ENCODE measurements at regions not wholly inside any gene's neighbourhood (a gene's known extent, or its start where the extent isn't known, plus 50 kb on each side); places are given as distances from the start of the nearest gene placed in this dataset.

DNA sequence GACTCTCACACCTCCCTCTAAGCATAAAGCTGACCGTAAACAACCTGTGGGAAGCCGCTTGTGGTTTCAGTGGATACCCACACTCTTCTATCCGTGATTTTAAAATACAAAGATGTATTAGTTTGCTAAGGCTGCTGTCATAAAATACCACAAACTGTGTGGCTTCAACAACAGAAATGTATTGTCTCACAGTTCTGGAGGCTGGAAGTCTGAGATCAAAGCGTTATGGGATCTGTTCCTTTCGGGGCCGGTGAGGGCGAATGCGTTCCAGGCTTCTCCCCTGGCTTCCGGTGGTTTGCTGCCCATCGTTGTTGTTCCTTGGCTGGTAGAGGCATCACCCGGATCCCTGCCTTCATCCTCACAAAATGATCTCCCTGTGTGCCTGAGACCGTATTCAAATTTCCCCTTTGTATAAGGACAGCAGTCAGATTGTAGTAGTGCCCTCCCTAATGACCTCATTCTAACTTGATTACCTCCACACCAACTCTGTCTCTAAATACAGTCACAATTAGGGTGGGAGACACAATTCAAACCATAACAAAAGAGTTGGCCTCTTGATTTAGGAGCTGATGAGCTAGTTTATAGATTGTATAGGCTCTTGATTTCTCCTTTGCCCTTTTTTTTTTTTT is 210.6 kb upstream of the SOX4 start:
- DNase-seq = peak; percentile 52

DNA sequence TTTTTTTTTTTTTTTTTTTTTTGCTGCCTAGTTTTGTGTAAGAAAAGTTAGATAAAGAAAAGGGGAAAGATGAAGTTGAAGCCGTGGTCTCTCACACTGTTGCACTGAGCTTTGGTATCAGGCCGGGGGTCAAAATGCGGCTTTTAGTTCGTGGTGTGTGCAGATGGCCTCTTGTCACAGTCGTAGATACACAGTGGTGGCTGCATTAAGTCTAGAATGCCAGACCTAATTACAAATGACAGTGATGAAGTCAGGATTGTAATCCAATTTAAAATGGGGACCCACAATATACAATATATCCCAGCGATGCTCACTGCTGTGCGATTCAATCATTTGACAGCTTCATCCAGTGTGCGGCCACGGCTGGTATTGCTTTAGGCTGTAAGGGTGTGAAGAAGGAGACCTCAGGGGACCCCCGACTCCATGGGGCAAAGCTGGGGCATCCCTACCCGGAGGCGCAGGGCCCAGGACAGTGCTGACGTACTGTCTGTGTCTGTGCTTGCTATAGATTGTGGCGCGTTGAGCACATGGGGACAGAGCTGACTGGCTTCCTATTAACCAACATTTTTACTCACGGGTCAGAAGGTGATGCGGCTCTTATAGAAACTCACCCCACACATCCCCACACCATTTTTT is 210.0 kb upstream of the SOX4 start:
- peak; percentile 54 for DNase-seq

DNA sequence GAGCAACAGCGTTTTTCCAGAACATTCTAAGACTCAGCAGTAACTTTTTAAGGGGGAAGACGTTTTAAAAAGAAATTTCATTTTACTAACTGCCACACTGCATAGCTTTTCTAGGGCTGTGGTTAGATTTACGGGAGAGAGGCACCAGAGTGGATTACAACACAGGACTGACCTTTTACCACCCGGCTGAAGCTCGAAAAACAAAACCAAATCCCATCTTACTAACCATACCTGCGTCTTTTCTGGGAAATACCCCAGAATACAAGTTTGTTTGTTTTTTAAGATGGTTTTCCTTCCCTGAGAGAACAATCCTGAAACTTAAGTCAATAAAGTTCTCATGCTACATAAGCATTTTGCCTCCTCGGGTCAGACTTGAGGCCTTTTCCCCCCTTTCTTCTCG is 209.3 kb upstream of the SOX4 start:
- DNase-seq = peak; percentile 54

DNA sequence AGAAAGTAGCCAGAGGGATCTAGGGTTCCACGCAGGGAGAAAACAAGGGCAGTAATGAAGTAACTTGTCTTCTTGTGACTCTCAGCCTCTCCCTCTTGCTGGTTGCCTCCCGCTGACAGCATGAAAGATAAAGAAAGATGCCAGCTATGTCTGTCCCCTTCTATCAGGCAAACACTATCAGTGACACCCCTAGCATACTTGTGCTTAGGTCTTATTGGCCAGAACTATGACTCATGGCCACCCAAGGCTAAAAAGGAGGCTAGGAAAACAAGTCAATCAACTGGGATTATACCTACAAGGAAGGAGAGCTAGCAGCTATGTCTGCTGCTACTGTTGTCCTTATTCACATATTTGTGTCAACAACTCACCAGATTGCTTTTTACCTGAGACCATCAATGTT is 206.8 kb upstream of the SOX4 start:
- no peak for DNase-seq

DNA sequence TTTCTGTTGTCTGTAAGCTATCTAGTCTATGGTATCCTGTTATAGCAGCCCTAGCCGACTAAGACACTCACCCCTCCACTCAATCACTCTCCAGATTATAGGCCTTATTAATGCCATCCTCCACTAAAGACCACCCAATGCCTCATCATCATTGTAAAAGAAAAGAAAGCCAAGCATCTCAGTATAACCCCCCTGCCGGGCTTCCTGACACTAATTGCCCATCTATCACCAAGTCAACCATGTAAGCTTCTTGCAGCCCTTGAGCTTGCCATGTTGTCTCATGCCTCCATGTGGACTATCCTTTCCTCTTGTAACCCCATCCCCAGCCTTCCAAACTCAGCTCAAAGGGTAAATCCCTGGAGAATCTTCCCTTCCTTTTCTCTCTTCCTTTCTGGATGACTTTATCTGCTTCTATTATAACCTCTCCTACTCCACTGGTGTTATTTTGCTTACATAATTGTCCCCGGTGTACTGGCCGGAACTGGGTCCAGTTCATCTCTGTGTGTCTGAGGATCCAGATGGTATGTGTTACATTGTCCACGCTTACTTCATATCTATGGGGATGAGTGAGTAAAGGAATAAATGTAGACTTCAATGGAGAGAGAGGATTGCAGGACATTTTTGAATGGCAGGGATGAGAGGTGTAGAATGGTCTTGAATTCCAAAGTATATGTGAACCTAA is 202.9 kb upstream of the SOX4 start:
- DNase-seq = no peak

DNA sequence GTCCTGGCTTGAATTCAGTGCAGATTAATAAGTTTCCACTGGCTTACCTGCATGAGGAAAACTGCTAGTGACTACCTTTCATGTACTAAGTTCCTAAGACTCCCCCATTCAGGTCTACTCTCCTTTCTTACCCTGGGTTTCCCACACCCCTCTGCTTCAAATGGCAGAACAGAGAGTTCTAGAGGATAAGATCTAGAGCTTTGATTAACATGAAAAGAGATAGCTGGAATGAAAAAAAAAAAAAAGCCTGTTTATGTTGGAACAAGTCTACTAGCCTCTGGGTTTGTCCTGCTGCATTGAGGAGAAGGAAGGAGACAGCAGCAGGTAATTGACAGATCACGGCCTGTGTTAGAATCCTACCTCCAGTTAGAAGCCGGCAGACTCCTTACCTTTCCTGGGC is 201.4 kb upstream of the SOX4 start:
- no peak for DNase-seq

DNA sequence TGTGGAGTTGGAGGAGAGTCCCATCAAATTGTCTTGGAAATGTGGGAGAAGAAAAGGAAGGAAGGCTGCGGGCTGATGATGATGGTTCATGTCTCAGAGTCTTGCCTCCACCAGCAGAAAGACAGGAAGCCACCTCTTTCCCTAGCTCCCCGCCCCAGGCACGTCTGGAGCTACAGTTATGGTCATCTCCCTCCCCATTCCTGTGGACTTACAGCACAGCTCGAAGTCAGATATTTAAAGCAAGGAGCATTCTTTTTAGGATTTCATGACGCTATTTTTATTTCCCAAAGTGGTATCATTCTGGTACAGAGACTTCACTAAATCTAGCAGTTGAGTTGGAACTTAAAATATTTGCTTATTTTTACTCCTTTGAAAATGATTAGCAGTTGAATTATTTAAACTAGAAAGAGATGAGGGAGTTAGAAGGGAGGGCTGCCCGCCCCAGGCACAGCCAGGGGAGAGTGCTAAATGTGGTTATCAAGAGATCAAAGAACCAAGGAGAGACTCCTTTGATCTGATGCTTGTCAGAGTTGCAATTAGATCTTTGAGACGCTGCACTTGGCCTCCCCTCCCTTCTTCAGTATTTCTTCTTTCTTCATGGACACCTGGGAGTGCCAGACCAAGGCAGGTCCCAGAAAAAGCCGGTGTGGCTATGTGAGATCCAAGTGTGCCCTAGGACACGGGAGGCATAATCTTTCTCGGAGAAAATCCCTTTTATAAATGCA is 199.9 kb upstream of the SOX4 start:
- no peak for DNase-seq

DNA sequence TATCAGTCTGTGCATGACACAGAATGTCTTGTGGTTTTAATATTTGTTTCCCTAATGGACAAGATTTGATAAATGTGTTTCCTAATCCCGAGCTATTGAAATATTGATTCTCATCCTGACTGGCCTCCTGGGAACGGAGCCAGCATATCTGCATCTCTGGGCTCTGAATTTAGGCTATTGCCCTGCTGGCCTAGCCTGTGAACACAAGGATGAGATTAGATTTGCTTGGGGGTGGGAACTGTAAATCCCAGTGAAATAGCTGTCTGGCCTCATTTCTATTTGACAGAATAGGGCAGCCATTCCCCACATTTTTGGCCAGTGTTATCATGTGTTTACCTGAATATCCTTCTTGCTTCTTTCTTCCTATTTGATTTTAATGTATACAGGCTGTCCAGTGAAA is 198.4 kb upstream of the SOX4 start:
- no peak for DNase-seq

DNA sequence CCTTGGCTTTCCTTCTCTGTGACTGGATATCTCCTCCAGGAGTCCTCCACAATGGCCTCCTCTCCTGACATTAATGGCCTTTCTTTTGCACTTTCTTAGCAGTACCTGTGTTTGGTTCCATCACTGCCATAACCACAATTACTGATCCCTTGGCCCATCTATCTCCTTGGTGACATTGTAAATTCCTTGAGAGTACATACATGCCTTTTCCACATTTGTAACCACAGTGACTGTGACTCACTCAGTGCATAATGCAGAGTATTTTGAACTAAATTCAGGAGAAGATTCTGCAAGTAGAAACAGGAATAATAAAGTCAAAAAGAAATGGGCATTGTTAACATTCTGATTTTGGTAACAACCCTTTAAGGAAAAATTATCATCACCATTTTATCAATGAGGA is 197.2 kb upstream of the SOX4 start:
- DNase-seq = no peak

DNA sequence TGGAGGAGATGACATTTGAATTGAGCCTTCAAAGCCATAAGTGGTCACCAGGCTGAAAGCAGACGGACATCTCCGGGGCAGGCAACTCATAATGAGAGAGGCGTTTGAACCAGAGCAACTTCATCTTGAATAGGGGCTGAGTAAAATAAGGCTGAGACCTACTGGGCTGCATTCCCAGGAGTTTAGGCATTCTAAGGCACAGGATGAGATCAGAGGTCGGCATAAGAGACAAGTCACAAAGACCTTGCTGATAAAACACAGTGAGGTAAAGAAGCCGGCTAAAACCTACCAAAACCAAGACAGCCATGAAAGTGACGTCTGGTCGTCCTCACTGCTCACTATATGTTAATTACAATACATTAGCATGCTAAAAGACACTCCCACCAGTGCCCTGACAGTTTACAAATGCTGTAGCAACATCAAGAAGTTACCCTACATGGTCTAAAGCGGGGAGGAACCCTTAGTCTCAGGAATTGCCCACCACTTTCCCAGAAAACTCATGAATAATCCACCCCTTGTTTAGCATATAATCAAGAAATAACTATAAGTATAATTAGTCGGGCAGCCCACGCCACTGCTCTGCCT is 194.7 kb upstream of the SOX4 start:
- DNase-seq = no peak

DNA sequence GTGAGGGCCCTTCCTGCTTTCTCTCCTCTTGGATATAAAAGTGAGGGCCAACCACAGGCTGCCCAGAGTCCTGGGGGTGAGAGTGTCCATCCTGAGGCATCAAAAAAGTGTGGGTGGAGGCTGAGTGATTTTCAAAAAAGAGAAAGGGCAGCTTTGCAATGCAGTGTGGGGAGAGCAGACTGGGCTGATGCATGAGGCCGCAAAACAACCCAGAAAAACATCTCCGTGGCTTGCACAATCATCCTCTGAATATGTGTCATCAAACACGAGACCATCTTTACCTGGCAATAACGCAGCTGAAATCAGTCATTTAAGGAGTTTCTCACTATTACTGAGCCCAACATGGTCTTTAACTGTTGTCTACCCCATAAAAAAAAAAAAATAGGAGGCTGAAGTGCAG is 191.2 kb upstream of the SOX4 start:
- peak; percentile 50 for DNase-seq

DNA sequence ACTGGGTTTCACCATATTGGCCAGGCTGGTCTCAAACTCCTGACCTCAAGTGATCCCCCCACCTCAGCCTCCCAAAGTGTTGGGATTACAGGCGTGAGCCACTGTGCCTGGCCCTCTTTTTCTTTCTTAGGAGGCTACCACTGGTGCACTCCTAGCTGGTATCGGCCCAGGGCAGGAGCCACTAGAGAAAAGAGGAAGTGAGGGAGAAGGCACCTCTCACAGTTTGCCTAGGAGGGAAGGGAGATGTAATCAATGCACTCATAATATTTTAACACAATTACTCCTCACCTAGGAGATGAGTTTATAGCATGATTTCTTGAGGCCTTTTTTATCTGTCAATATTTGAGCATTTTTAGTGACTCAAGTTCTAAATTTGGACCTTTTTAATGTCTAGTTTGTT is 189.0 kb upstream of the SOX4 start:
- peak; percentile 69 for DNase-seq

DNA sequence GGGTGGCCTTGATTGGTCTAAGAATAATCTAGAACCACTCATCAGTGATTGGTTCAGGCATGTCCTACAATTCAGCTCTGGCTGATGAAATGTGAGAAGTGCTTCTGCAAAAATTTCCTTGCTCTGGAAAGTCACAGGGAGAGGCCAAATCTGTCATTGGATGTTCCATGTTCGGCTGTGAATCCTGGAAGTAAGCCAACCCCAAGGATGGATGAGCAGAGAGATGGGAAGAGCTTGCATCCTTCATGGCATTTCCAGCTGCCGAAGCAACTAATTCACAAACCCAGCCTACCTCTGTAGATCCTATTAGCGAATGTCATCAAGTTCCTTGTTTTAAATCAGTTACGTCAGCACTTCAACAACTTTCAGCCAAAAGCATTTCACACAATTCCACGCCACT is 187.2 kb upstream of the SOX4 start:
- DNase-seq = no peak

DNA sequence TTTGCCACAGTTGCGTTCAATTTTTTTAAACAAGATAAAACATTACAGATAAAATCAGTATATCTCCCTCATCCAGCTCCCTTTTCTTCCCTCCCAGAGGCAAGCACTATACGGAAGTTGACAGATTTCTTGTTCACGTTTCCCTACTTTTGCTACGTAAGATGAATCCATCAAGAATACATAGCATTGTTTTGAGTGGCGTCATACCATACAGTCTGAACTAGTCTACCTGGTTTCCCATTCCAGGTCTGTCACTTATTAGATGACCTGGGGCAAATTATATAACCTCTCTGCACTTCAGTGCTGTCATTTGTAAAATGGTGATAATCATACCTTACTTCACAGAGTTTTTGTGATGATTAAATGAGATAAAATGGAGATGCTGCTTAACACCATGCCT is 184.3 kb upstream of the SOX4 start:
- DNase-seq = no peak

DNA sequence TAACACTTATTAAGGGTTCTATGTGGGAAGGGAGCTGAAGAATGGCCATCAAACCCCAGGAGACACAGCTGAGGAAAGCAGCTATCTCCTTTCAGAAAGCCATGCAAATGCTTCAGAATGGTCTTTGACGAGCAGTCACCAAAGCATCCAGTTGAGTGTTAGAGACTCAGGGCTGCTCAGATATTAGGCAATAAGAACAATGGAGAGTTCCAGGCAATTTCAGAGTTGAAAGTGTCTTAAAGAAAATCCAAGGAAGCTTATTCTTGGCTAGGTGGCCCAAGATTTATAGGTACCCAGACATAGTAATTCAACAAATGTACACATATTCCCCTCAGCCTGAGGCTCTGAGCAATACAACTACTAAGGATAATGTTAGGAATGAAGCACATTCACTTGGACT is 180.1 kb upstream of the SOX4 start:
- no peak for DNase-seq

DNA sequence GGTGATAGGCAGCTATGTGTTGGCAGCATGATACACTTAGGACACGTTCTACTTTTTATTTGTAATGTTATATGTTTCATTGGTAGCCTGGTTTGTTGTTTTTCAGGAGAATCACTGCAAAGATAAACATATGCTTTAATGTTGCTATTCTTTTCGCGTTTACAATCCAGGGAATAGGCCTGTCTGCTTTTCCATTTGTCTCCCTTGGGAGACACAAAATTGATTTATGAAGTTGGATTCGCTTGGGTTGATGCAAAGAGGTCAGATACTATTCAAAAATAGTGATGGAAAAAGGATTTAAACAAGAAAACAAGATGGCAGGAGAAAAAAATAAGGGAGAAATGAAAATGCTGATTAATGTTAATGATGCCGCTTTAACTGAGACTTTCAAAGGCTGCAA is 179.5 kb upstream of the SOX4 start:
- DNase-seq = no peak

DNA sequence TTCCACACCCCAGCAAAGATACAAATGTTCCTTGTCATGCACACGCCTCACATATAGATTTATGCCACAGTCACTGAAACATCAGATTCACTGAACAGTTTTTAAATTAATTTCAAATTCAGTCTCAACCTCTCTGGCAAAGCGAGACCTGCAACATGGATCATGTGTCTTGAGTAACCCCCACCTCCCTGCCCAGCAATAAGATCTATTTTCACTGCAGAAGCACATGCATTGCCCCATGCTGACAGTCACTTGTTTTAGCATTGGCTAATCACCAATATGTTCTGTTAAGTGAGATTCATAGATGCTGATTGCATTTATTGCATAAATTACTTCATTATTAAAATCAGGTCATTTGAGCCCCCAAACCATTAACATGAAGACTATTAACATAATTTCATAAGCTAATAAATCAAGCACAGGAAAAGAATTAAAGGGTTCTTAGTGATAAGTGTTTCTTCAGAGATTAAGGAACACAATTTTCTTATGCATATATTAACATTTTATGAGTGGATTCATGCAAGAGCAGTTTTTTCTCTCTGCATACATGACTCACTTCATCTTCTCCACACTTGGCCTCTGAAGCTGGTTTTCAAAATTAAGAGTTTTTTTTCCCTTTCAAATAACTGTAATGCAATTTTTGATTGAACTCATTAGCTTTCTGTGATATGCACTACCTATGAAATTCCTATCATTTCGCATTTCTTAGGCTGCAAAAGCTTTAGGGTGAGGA is 173.2 kb upstream of the SOX4 start:
- DNase-seq = no peak

DNA sequence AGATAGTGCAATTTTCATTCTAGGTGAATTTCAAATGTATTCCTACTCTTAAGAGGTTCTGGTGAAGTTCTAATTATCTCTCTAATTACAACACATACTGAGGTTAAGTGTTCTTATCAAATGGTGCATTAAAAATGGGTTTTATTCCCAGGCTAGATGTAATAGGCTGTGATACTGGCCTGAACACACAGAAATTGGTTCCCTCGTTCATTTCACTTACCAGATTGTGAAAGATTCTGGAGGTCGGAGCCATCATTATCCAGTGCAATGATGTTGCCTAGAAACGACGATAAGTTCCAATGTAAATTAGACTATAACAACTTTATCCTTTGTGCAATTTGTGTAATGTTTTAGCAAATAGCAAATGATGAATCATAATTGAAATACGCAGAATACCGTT is 172.6 kb upstream of the SOX4 start:
- no peak for DNase-seq

DNA sequence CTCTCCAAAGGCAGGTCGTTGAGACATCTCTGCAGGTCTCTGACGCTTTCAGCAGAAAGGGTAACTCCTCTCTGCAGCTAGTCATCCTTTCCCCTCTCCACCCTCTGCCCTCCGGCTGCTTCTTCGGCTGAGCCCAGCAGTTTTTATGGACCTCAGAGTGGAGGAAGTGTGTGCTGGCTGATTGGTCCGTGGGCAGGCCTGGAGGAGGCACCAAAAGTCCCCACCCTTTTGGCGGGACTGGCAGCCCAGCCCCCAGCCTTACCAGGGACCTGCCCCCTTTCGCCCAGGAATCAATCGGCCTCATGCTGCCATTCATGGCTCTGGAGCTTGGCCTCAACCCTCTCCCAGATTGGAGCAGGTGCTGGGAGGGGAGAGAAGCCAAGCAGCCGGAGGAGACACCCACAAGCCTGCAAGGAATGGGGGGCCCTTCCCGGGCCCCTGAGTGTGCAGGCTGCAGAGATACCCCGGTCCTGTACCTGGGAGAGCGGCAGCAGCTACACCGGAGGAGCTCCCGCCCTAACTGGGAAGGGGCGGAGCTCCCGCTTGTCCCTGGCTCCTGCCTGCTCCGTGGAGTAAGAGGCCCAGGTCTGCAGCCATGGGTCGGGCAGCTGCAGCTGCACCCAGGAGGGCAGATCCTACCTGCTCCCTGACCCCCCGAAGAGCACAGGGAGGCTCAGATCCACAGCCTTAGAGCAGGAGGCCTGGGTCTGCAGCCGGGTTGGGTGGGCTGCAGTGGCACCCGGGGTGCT is 170.3 kb upstream of the SOX4 start:
- DNase-seq = no peak

DNA sequence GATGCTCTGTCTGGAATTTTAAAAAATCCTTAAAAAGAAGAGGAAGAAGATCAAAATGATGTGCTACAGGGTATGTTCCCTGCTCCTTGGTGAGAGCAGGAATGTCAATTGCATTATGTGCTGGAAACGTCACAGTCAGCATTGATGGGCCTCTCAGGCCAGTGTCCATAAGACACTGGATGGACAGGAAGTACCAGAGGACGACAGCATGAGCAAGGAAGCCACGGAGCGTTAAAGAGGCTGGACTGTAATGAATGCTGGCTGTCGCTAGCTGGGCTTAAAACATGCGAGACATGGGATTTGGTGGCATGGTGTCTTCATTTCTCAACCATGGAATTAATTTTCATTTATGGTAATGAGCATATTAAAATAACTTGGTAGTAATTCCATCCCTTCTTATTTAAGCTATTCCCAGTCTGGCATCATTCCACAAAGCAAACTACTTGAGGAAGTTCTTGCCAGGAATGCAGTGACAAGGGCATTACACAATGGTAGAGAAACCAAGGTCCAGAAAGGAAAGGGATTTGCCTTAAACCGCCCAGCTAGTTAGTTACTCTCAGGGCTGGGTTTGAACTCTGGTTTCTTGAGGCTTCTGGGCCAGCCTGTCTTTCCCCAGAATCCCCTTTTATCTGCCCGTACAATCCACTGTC is 166.6 kb upstream of the SOX4 start:
- DNase-seq = no peak

DNA sequence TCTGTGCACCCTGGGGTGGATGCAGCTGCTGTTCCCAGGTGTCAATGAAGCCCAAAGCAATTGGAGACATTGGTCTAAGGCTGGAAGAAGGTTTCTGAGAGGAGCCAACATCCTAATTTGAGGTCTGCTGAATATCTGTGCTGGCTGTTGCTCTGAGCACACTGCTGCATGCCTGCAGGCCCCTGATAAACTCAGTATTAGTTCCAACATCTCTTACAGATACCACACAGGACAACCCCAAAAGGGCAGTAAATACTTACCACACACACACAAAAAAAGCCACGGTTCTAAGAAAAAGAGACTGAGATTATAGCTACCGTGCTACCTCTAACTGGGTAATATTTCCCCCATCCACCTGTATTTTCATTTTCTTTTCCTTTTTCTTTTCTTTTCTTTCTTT is 164.3 kb upstream of the SOX4 start:
- no peak for DNase-seq

DNA sequence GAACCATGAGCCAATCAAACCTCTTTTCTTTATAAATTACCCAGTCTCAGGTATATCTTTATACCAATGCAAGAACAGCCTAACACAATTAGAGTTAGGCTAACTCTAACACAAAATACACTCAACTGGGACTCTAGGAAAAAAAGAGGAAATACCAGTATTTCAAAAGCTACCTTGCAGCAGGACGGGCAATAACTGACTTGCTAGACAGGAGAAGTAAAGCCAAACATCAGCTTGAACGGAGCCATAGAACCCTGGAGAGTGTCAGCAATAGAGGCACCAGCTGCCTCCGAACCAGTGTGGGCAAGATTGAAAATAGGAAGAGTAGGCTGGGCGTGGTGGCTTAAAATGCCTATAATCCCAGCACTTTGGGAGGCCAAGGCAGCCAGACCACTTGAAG is 162.0 kb upstream of the SOX4 start:
- peak; percentile 46 for DNase-seq

All from MV-4-11 (cell line).